ENCODE measurements at regions not wholly inside any gene's neighbourhood (a gene's known extent, or its start where the extent isn't known, plus 50 kb on each side); places are given as distances from the start of the nearest gene placed in this dataset.

DNA sequence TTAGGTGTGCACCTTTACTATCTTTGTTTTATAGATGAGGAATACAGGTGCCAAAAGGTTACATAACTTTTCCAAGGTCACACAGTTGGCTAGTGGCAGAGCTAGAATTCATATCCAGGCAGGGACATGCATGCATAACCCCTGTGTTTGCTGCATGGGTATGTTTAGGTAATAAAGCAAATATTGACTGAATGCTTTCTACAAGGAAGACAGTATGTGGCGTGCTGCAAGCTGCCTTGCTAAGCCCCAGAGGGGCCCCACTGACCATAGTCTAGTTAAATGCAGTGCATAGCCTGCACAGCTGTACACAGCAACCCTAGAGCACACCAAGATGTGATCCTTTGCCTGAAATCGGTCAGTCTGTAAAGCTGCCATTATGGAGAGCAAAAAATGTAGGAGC lies 320.5 kb upstream of the IGFBP7 start:
- Mint-ChIP-seq H3K27ac (no peak overlapping the region), H3K4me1 (no peaks in the 10 kb centered on the region), H3K4me3 (no peak overlapping the region), H3K9me3 (peaks cover 0 to 3% (median 1%) of the 10 kb centered on the region in 7 donors), H3K36me3 (no peaks in the 10 kb centered on the region), H3K27me3 (peaks cover 0 to 8% (median 5%) of the 10 kb centered on the region in 3 donors)
- ATAC-seq (ENCODE audit: low read depth in 2 of 2) = no peak
- DNase-seq = no peak

DNA sequence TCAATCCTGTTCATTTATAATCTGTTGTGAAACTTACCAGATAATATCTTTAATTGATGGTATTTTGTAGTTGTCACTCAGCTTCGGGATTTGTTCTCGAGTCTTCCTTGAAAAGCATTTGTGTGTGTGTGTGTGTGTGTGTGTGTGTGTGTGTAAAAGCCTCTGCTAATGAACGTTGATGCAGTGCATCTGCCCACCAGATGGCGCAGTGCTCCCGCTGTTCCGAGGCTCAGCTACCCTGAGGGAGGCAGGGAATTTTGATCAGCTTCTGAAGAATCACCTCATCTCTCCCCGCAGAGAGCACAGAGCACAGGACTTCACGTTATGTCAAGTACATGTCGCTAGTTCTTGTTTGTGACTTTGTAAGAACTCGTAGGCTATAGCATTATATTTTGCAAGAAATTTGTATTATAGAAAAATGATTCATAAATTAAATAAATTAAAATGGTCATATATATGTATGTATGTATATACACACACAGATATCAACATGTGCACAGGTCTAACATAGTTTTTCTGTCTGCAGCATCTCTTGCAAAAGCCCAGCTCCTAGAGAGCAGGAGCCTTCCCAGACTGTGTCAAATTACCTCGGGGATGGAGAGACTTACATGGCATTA lies 316.7 kb upstream of the IGFBP7 start:
- Mint-ChIP-seq H3K27ac (no peak overlapping the region), H3K4me1 (no peaks in the 10 kb centered on the region)

DNA sequence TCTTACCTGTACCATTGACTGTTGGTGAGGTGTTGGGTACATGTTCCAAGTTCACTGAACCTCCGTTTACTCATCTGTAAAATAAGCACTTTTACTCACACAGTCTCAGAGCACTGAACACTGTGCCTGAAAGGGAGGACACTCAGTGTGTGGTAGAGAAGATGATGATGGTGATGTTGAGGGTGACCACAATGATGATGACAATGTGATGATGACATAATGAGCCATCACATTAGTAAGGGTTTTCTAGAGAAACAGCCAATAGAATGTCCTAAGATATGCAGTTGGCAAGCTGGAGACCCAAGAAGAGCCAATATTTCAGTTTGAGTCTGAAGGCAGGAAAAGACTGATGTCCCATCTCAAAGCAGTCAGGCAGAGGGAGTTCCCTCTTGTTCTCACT lies 315.4 kb upstream of the IGFBP7 start:
- Mint-ChIP-seq H3K27ac (no peak overlapping the region), H3K4me1 (no peaks in the 10 kb centered on the region), H3K4me3 (no peak overlapping the region), H3K36me3 (no peaks in the 10 kb centered on the region), H3K9me3 (peaks cover 0 to 3% (median 0%) of the 10 kb centered on the region in 7 donors), H3K27me3 (peaks cover 5 to 14% (median 7%) of the 10 kb centered on the region in 3 donors)
- no peak for DNase-seq
- no peak for ATAC-seq (ENCODE audit: low read depth in 2 of 2)

More for the DNA sequence above, 316.7 kb upstream of the IGFBP7 start:
- Mint-ChIP-seq H3K36me3 (no peaks in the 10 kb centered on the region), H3K4me3 (no peak overlapping the region), H3K27me3 (peaks cover 5 to 9% (median 7%) of the 10 kb centered on the region in 3 donors), H3K9me3 (peaks cover 0 to 3% (median 0%) of the 10 kb centered on the region in 7 donors)
- no peak for ATAC-seq (ENCODE audit: low read depth in 2 of 2)
- DNase-seq = no peak

DNA sequence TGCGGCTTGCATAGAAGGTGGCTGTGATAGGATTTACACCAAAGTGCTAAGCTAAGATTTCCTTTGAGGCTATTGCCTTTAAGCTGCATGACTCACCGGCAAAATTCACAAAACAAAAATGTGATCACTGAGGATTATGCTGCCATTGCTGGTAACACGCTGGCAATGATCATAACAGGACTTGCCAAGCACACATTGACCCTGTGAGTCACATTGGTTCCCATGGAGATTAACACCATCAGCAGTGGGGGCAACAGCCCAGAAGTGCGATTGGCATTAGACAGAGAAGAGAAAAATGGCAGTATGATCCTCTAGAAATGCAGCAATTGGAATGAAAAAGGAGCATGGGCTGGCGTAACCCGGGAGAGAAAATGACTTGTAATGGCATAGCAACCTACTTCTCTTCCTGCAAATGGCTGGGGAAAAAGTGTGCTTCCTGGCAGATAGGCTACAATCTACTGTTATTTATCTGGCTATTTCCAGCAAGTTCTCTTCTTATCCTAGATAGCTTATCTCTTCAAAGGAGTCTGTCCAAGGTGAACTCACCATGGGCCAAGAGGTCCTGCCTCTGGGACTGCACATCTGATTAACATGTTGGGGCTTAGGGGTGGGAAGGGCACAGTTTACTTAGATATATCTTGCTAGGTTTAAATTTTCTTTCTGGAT lies 314.2 kb upstream of the IGFBP7 start:
- Mint-ChIP-seq H3K27me3 (peaks cover 5 to 14% (median 7%) of the 10 kb centered on the region in 3 donors), H3K9me3 (peaks cover 0 to 3% (median 0%) of the 10 kb centered on the region in 7 donors), H3K4me3 (no peak overlapping the region), H3K4me1 (no peaks in the 10 kb centered on the region), H3K27ac (no peak overlapping the region), H3K36me3 (no peaks in the 10 kb centered on the region)
- ATAC-seq (ENCODE audit: low read depth in 2 of 2) (no peak), DNase-seq (no peak)

DNA sequence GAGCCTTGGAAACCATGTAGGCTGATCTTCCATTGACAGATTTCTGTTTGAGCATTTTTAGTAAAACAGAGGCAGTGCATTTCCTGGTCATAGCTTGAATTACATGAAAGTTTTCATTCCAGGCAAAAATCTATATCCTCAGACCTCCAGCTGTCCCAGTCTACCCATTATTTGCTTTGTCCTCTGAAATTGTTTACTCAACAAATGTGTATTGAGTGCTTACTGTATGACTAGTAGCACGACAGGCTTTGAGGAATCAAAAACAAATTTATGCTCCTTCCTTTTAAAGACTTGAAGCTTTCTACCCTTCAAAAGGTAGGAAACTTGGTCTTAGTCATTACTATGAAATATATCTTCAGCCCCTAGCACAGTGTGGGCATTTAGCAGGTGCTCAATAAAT lies 307.9 kb upstream of the IGFBP7 start:
- Mint-ChIP-seq H3K36me3 (no peaks in the 10 kb centered on the region), H3K4me1 (no peaks in the 10 kb centered on the region), H3K27ac (no peak overlapping the region), H3K4me3 (no peak overlapping the region), H3K27me3 (peaks cover 0 to 6% (median 0%) of the 10 kb centered on the region in 3 donors), H3K9me3 (peaks cover 0 to 3% (median 0%) of the 10 kb centered on the region in 7 donors)
- ATAC-seq (ENCODE audit: low read depth in 2 of 2) (no peak), DNase-seq (no peak)

DNA sequence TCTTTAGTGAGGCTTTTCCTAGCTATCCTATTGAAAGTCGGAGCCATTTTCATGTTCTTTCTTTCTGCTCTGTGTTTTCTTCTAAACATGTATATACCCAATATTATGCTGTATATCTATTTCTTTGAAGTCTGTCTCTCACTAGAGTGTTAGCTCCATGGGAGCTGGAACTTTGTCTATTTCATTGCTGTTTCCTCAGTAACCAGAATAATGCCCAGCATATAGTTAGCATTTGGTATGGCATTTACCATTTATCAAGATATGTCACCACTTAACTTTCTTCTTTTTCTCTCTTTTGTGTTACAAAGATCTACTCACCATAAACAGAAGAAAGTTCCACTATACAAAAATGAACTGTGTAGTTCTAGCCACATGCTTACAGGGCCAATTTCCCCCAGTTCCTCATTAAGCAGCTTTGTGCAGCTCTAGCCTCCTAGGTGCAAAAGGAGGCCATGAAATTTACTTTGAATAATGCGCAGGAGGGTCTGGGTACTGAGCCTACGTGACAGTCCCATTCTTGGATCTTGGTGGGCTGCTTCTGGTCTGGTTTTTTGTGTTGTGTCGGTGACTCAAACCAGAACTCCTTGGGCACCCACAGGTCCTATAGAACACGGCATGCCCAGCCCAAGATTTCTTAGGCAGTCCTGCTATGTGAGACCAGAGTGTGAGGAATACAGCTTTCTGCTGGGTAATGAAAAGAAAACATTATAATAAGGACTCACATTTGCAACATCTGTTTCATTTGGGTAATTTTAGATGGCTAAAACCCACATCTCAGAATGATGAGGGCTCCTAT lies 302.3 kb upstream of the IGFBP7 start:
- no peak for DNase-seq
- H3K27me3 Mint-ChIP-seq = no peaks in the 10 kb centered on the region
- ATAC-seq (ENCODE audit: low read depth in 2 of 2) = no peak
- H3K27ac Mint-ChIP-seq = no peak overlapping the region
- H3K9me3 Mint-ChIP-seq = no peaks in the 10 kb centered on the region
- no peaks in the 10 kb centered on the region for H3K36me3 Mint-ChIP-seq
- H3K4me3 Mint-ChIP-seq = no peak overlapping the region
- no peaks in the 10 kb centered on the region for H3K4me1 Mint-ChIP-seq

DNA sequence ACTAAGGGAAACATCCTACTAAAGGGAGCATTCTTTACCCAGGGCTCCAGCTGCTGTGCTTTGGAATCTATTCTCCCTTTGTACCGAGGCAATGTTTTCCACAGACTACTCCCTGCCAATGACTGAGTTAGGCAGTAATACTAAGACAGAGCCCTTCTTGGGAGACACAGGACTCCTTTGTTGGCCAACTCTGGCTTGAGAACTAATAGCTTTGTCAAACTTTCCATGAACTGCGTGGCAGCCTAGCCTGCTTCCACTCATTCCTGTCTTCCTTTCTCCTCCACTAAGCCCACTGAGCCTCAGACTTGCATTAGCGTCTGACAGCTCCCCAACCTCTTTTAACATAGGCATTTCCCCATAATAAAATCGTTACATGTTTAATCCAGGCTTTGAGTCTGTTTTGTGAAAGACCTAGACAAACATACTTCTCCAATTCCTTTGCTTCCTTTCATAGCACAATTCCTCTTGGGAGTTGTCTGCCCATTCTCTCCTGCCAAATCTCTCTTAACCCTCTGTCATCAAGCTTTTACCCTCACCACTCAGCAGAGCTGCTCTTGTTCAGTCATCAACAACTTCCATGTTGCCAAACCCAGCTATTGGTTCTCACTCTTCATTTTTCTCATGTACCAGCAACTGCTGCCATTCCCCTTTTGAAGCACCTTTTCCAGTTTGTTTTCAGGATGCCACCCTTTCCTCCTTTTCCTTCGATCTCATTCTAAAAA lies 300.3 kb upstream of the IGFBP7 start:
- no peaks in the 10 kb centered on the region for H3K36me3 Mint-ChIP-seq
- H3K27me3 Mint-ChIP-seq = no peaks in the 10 kb centered on the region
- H3K9me3 Mint-ChIP-seq = peaks cover 0 to 2% (median 0%) of the 10 kb centered on the region in 7 donors
- no peak overlapping the region for H3K4me3 Mint-ChIP-seq
- no peaks in the 10 kb centered on the region for H3K4me1 Mint-ChIP-seq
- no peak for DNase-seq
- no peak for ATAC-seq (ENCODE audit: low read depth in 2 of 2)
- H3K27ac Mint-ChIP-seq = no peak overlapping the region

DNA sequence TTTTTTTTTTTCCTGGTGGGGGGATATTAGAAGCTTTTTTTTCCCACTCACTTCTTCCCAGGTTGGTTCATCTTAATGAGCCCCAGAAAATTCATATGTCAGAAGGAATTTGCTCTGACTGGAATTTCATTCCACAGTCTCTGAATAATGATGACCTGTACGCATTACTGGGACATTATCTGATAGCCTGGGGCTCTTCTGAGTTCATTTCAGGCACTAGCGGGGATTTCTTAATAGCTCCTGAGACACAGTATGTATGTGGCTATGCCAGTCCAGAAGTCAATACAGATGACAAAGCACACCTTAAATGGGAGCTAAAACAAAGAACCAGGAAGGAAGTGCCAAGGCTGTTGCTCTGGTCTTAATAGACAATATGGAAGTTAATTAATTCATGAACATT lies 295.2 kb upstream of the IGFBP7 start:
- H3K27ac Mint-ChIP-seq = no peak overlapping the region
- DNase-seq (no peak), ATAC-seq (ENCODE audit: low read depth in 2 of 2) (no peak)
- no peaks in the 10 kb centered on the region for H3K36me3 Mint-ChIP-seq
- peaks cover 0 to 6% (median 2%) of the 10 kb centered on the region in 7 donors for H3K9me3 Mint-ChIP-seq
- no peaks in the 10 kb centered on the region for H3K4me1 Mint-ChIP-seq
- peaks cover 0 to 6% (median 0%) of the 10 kb centered on the region in 3 donors for H3K27me3 Mint-ChIP-seq
- no peak overlapping the region for H3K4me3 Mint-ChIP-seq

DNA sequence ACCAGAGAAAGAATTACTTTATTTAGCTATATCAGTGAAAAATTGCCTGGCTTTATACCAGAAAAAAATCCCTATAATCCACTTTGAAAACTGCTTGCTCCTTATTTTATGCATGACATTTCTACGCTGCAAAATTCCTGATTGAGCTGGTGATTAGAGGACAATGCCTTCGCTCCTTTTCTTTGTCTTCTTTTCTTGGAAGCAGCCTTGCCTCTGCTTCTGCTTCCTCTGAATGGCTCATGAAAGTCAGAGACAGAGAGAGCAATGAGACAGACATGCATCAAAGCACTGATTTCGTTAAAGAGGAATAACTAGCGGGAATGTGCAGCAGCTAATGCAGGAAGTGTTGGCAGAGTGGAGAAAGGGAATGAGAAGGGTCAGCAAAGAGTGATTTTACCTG lies 294.3 kb upstream of the IGFBP7 start:
- Mint-ChIP-seq H3K36me3 (no peaks in the 10 kb centered on the region), H3K9me3 (peaks cover 0 to 6% (median 2%) of the 10 kb centered on the region in 7 donors), H3K4me1 (no peaks in the 10 kb centered on the region), H3K4me3 (no peak overlapping the region), H3K27ac (no peak overlapping the region), H3K27me3 (peaks cover 0 to 6% (median 0%) of the 10 kb centered on the region in 3 donors)
- DNase-seq (no peak), ATAC-seq (ENCODE audit: low read depth in 2 of 2) (no peak)

DNA sequence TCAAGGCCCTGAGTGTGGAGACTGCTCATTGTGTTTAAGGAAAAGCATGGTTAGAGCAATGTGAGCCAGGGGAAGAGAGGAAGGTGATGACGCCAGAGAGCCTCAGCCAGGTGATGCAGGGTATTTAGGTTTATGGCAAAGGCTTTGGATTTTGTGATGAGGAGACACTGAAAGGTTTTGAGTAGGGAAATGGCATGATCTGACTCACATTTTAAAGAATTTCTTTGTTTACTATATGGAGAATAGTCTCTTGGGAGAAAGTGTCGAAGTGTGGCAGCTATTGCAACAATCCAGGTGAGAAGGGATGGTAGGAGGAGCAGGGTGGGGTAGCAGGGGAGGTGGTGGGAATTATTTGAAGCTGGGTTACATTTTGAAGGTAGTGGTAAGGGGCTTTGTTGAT lies 293.4 kb upstream of the IGFBP7 start:
- Mint-ChIP-seq H3K4me3 (no peak overlapping the region), H3K36me3 (no peaks in the 10 kb centered on the region), H3K4me1 (no peaks in the 10 kb centered on the region), H3K9me3 (peaks cover 0 to 6% (median 2%) of the 10 kb centered on the region in 7 donors), H3K27me3 (peaks cover 0 to 6% (median 0%) of the 10 kb centered on the region in 3 donors), H3K27ac (no peak overlapping the region)
- ATAC-seq (ENCODE audit: low read depth in 2 of 2) (no peak), DNase-seq (no peak)

DNA sequence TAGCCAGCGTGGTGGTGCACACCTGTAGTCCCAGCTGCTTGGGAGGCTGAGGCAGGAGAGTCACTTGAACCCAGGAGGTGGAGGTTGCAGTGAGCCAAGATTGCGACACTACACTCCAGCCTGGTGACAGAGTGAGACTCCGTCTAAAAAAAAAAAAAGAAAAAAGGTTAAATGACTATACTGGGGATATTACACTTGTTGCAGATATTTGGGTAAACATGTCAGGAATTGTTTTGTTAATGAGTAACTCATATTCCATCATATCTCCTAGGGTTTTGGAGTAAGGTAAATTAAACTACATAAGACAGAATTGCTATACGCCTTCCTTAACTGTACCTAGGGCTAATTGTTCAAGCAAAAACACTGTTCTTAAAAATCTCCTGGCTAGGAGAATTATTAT lies 291.4 kb upstream of the IGFBP7 start:
- DNase-seq = no peak
- peaks cover 0 to 6% (median 2%) of the 10 kb centered on the region in 7 donors for H3K9me3 Mint-ChIP-seq
- H3K36me3 Mint-ChIP-seq = no peaks in the 10 kb centered on the region
- no peaks in the 10 kb centered on the region for H3K4me1 Mint-ChIP-seq
- H3K4me3 Mint-ChIP-seq = no peak overlapping the region
- H3K27me3 Mint-ChIP-seq = peaks cover 0 to 6% (median 0%) of the 10 kb centered on the region in 3 donors
- ATAC-seq (ENCODE audit: low read depth in 2 of 2) = no peak
- H3K27ac Mint-ChIP-seq = no peak overlapping the region

DNA sequence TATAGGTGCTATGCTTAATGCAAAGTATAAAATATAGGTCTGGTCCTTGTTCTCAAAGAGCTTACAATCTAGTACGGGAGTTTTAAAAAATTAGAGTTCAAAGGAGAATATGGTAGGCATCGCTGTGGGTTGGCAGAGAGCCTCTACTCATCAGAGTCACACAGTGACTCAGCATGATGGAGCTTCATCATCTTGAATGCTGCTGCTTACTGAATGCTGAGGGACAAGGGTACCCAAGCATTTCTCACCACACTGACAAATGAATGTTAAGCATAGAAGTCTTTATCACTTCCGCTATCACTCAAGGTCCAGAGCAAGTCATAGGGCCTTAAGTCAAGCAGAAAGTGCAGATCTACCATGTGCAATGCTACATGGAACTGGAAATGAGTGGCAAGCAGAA lies 268.6 kb upstream of the IGFBP7 start:
- Mint-ChIP-seq H3K4me3 (no peak overlapping the region), H3K27ac (no peak overlapping the region), H3K36me3 (no peaks in the 10 kb centered on the region), H3K27me3 (no peaks in the 10 kb centered on the region), H3K4me1 (no peaks in the 10 kb centered on the region), H3K9me3 (peaks cover 0 to 5% (median 2%) of the 10 kb centered on the region in 7 donors)
- no peak for DNase-seq
- no peak for ATAC-seq (ENCODE audit: low read depth in 2 of 2)

DNA sequence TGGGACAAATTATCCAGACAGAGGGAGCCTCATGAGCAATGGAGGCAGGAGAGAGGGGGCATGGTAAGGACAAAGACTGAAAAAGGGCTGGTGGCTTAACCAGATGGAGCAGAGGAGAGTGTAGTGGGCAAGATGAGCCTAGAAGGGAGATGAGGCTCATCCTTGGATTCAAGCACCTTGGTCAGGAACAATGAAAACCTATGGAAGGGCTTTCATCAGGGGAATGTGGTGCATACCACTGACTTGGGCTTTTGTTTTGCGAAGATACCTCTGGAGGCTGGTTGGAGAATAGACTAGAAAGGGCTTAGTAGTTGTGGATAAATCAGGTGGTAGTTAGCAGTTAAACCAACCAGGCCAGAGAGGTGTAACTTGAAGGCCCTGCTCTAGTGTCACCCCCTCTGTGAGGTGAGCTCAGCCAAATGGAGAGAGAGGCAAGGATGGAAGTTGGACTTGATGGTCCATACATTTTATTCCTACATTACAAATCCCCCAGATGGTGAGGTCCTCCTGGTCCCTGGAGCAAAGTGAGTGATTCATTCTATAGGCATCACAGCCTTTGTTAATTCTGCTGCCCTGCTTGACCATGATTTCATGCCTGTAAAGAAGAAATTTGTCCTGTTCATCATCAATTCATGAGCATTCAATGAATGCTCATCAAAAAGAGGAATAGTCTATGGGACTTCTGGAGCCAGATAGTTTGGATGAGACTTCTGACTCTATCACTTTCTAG lies 264.8 kb upstream of the IGFBP7 start:
- H3K9me3 Mint-ChIP-seq = peaks cover 0 to 5% (median 0%) of the 10 kb centered on the region in 7 donors
- no peak for ATAC-seq (ENCODE audit: low read depth in 2 of 2)
- H3K4me3 Mint-ChIP-seq = no peak overlapping the region

More for the DNA sequence above, 264.8 kb upstream of the IGFBP7 start:
- H3K27me3 Mint-ChIP-seq = no peaks in the 10 kb centered on the region
- H3K36me3 Mint-ChIP-seq = no peaks in the 10 kb centered on the region
- H3K4me1 Mint-ChIP-seq = no peaks in the 10 kb centered on the region
- DNase-seq = no peak
- no peak overlapping the region for H3K27ac Mint-ChIP-seq

Data from naive B cell (primary cell).